ENCODE measurements at regions not wholly inside any gene's neighbourhood (a gene's known extent, or its start where the extent isn't known, plus 50 kb on each side); places are given as distances from the start of the nearest gene placed in this dataset.
"Not testable (repeated sequence)": the region's sequence is repeated elsewhere in the genome, so short reads cannot be mapped to it uniquely, and the experiment has no call there.

DNA sequence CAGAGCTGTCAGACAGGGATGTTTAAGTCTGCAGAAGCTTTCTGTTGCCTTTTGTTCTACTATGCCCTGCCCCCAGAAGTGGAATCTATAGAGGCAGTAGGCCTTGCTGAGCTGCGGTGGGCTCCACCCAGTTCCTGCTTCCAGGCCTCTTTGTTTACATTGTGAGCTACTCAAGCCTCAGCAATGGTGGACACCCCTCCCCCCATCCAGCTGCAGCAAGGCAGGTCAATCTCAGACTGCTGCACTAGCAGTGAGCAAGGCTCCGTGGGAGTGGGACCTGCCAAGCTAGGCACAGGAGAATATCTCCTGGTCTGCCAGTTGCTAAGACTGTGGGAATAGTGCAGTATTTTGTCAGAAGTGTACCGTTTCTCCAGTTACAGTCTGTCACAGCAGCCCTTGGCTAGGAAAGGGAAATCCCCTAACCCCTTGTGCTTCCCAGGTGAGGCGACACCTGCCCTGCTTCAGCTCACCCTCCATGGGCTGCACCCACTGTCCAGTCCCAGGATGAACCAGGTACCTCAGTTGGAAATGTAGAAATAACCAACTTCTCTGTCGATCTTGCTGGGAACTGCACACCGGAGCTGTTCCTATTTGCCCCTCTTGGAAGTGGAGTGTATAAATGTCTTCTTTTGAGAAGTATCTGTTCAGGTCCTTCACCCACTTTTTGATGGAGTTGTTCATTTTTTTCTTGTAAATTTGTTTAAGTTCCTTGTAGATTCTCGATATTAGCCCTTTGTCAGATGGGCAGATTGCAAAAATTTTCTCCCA lies 213.5 kb upstream of the SLC38A2 start:
- 66 to 94% methylated on average over 6 to 7 of the region's 7 CpGs for WGBS, 2 donors
- H3K36me3 ChIP-seq (replicated peaks in 1 of 2; ENCODE audit: insufficient read depth in 1 of 2, low read depth in 2 of 2): no peaks in the 10 kb centered on the region
- H3K4me1 ChIP-seq: no peaks in the 10 kb centered on the region
- H3K27me3 ChIP-seq: no peaks in the 10 kb centered on the region
- H3K4me3 ChIP-seq: no peak overlapping the region
- DNase-seq (peak; percentile 20 to 78 (median 62)), ATAC-seq (no peak)
- intact Hi-C loops (cut with DNase I): no loop called here
- H3K27ac ChIP-seq: no peak overlapping the region
- H3K9me3 ChIP-seq: no peaks in the 10 kb centered on the region
- TF ChIP-seq, protein P1, sequence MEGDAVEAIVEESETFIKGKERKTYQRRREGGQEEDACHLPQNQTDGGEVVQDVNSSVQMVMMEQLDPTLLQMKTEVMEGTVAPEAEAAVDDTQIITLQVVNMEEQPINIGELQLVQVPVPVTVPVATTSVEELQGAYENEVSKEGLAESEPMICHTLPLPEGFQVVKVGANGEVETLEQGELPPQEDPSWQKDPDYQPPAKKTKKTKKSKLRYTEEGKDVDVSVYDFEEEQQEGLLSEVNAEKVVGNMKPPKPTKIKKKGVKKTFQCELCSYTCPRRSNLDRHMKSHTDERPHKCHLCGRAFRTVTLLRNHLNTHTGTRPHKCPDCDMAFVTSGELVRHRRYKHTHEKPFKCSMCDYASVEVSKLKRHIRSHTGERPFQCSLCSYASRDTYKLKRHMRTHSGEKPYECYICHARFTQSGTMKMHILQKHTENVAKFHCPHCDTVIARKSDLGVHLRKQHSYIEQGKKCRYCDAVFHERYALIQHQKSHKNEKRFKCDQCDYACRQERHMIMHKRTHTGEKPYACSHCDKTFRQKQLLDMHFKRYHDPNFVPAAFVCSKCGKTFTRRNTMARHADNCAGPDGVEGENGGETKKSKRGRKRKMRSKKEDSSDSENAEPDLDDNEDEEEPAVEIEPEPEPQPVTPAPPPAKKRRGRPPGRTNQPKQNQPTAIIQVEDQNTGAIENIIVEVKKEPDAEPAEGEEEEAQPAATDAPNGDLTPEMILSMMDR (IDR thresholded peaks at IDR 0.05): no peak
- no peak for TF ChIP-seq POLR2A (IDR thresholded peaks at IDR 0.05)

DNA sequence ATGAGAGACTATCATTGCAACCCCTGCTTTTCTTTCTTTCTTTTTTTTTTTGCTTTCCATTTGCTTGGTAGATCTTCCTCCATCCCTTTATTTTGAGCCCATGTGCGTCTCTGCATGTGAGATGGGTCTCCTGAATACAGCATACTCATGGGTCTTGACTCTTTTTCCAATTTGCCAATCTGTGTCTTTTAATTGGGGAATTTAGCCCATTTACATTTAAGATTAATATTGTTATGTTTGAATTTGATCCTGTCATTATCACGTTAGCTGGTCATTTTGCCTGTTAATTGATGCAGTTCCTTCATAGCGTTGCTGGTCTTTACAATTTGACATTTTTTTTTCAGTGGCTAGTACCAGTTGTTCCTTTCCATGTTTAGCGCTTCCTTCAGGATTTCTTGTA lies 211.5 kb upstream of the SLC38A2 start:
- DNase-seq; H3K4me1 ChIP-seq; H3K27me3 ChIP-seq; H3K9me3 ChIP-seq; H3K36me3 ChIP-seq (replicated peaks in 1 of 2; ENCODE audit: insufficient read depth in 1 of 2, low read depth in 2 of 2); H3K27ac ChIP-seq; intact Hi-C loops (cut with DNase I); H3K4me3 ChIP-seq; ATAC-seq: not testable (repeated sequence)
- 95 to 96% methylated on average over 4 of the region's 4 CpGs for WGBS, 2 donors

DNA sequence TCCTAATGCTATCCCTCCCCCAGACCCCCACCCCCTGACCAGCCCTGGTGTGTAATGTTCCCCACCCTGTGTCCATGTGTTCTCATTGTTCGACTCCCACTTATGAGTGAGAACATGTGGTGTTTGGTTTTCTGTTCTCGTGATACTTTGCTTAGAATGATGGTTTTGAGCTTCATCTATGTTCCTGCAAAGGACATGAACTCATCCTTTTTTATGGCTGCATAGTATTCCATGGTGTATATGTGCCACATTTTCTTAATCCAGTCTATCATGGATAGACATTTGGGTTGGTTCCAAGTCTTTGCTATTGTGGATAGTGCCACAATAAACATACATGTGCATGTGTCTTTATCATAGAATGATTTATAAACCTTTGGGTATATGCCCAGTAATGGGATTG lies 209.4 kb upstream of the SLC38A2 start:
- H3K27ac ChIP-seq; ATAC-seq; DNase-seq; intact Hi-C loops (cut with DNase I); H3K9me3 ChIP-seq; H3K4me3 ChIP-seq; H3K4me1 ChIP-seq; H3K27me3 ChIP-seq; H3K36me3 ChIP-seq (replicated peaks in 1 of 2; ENCODE audit: insufficient read depth in 1 of 2, low read depth in 2 of 2): not testable (repeated sequence)
- WGBS, 2 donors: 94 to 98% methylated on average over 2 of the region's 2 CpGs

DNA sequence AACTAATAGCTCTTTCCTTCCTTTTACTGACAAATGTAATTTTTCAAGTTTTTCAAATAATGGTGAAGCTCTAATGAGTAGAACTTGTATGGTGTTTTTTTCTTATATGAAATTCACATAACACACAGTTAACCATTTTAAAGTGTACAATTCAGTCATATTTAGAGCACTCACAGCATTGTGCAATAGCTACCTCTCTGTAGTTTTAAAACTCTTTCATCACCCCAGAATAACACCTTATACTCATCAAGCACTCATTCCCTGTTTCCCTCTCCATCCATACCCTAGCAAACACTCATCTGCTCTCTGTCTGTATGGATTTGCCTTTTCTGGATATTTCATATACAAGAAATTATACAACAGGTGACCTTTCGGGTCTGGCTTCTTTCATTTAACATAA lies 207.9 kb upstream of the SLC38A2 start:
- no peak for DNase-seq
- intact Hi-C loops (cut with DNase I): no loop called here
- Histone ChIP-seq H3K27me3 (no peaks in the 10 kb centered on the region), H3K4me3 (no peak overlapping the region), H3K9me3 (no peaks in the 10 kb centered on the region), H3K27ac (no peak overlapping the region), H3K36me3 (replicated peaks in 1 of 2; ENCODE audit: insufficient read depth in 1 of 2, low read depth in 2 of 2) (no peaks in the 10 kb centered on the region), H3K4me1 (peaks cover 6% of the 10 kb centered on the region)
- ATAC-seq: no peak
- WGBS, 2 donors: 96 to 97% methylated on average over 1 of the region's 1 CpG
- TF ChIP-seq, protein P1 (IDR thresholded peaks at IDR 0.05): no peak
- no peak for TF ChIP-seq POLR2A (IDR thresholded peaks at IDR 0.05)

DNA sequence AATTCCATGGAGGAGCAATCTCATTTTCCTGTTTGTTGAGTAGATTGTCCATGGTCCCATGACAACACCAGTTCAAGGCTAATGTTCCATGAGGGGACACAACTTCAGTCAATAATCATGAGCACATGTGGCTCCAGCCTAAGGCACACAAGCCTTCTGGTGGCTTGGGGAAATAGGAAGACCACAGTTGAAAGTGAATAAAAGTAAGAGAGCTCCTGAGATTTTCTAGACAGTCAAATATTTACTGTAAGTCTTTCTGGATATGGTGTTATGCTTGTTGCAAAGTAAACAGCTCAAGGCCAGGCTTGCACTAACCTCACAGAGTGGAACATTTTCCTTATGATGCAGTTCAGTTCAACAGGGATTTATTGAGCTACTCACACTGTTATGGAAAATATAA lies 206.9 kb upstream of the SLC38A2 start:
- no peak overlapping the region for H3K27ac ChIP-seq

More for the DNA sequence above, 206.9 kb upstream of the SLC38A2 start:
- intact Hi-C loops (cut with DNase I): no loop called here
- peak in 1 of 4 donors; percentile 14 for DNase-seq
- no peaks in the 10 kb centered on the region for H3K27me3 ChIP-seq
- H3K4me3 ChIP-seq: no peak overlapping the region
- no peak for TF ChIP-seq POLR2A (IDR thresholded peaks at IDR 0.05)
- TF ChIP-seq, protein P1 (IDR thresholded peaks at IDR 0.05): no peak
- peaks cover 6% of the 10 kb centered on the region for H3K4me1 ChIP-seq
- no peak for ATAC-seq
- no peaks in the 10 kb centered on the region for H3K9me3 ChIP-seq
- H3K36me3 ChIP-seq (replicated peaks in 1 of 2; ENCODE audit: insufficient read depth in 1 of 2, low read depth in 2 of 2): no peaks in the 10 kb centered on the region

Data from body of pancreas (tissue), 4 donors.